Left kidney (tissue), 1 donor: ENCODE measurements at regions not wholly inside any gene's neighbourhood (a gene's known extent, or its start where the extent isn't known, plus 50 kb on each side); places are given as distances from the start of the nearest gene placed in this dataset.
"Not testable (repeated sequence)": the region's sequence is repeated elsewhere in the genome, so short reads cannot be mapped to it uniquely, and the experiment has no call there.

Source experiments
- DNase-seq: peaks from one replicate; pipeline ENCODE4 v3.0.0-alpha.2; 2013

DNA sequence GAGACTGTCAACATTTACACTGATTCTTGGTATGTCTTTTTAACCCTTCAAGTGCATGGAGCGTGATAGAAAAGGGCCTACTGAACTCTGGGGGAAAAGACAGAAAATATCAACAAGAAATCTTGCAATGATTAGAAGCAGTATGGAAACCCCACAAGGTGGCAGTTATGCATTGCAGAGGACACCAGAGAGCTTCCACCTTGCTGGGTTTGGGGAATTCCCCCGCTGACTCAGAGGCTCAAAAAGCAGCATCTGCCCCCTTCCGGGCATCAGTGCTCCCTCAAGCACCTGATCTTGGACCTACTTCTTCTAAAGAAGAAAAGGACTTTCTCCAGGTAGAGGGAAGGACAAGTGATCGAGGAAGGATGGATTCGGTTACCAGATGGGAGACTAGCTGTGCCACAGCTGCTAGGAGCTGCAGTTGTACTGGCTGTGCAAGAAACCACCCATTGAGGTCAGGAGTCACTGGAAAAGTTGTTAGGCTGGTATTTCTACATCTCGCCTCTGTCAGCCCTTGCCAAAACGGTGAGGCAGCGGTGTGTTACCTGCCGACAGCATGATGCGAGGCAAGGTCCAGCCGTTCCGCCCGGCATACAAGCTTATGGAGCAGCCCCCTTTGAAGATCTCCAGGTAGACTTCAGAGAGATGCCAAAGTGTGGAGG lies 102.8 kb upstream of the OSBPL11 start:
- not testable (repeated sequence) for DNase-seq

DNA sequence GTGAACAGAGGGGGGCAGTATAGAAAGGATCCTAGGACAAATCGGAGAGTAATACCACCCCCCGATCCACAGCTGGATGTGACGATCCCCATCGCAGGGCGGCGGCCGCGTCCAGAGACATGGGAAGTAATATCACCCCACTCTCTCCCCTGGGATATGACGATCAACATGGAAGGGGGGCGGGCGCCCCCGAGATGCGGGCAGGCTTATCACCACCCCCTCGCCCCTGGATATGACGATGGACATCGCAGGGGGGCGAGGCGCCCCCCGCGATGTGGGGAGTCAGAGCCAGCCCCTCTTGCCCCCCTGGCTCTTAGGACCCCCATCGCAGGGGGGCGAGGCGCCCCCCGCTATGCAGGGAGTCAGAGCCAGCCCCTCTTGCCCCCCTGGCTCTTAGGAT lies 120.4 kb upstream of the OSBPL11 start:
- no peak for DNase-seq

DNA sequence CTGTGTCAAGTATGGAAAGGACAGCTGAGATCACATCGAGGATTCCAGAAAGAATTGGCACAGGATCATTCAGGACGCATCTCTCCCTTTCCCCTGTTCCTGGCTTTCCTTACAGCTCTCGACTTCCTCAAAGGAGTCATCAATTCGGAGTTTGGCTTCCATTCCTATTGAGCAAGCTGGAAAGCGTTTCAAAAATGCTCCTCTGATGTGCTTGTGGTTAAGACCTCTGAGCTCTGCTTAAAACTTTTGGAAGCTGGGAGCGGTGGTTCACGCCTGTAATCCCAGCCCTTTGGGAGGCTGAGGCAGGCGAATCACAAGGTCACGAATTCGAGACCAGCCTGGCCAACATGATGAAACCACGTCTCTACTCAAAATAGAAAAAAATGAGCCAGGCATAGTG lies 136.9 kb upstream of the OSBPL11 start:
- not testable (repeated sequence) for DNase-seq

DNA sequence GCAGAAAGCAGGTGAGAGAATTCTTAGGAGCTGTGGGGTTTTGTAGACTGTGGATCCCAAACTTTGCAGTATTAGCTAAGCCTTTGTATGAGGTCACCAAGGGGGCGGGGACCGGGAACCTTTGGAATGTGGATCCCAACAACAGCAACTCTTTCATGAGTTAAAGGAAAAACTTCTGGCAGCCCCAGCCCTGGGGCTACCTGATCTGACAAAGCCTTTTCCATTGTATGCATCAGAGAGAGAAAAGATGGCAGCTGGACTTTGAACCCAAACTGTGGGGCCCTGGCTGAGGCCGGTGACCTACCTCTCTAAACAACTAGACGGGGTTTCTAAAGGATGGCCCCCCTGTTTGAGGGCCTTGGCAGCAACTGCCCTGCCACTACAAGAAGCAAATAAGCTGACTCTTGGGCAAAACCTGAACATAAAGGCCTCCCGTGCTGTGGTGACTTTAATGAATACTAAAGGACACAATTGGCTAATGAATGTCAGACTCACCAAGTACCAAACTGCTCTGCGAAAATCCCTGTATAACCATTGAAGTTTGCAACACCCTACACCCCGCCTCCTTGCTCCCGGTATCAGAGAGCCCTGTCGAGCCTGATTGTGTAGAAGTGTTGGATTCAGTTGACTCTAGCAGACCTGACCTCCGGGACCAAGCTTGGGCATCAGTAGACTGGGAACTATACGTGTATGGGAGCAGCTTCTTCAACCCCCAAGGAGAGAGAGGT lies 146.9 kb upstream of the OSBPL11 start:
- DNase-seq: not testable (repeated sequence)

DNA sequence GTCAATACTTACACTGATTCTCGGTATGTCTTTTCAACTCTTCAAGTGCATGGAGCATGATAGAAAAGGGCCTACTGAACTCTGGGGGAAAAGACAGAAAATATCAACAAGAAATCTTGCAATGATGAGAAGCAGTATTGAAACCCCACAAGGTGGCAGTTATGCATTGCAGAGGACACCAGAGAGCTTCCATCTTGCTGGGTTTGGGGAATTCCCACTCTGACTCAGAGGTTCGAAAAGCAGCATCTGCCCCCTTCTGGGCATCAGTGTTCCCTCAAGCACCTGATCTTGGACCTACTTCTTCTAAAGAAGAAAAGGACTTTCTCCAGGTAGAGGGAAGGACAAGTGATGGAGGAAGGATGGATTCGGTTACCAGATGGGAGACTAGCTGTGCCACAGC lies 147.5 kb upstream of the OSBPL11 start:
- not testable (repeated sequence) for DNase-seq

DNA sequence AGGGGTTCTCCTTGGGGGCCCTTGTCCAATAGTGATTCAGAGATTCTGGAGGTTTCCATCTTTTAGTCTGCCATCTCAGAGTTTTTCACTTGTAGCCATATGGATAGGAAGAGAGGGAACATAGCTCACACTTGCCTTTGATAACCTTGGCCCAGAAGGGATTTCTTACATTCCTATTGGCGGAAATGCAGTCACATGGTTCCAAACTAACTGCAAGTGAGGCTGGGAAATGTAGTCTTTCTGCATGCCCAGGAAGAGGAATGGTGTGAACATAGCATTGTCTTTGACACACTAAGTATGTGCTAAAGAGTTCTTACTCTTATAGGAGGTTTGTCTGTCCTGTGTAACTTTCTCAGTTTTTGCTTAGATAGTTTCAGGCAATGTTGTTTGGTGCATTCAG lies 161.8 kb upstream of the OSBPL11 start:
- DNase-seq: not testable (repeated sequence)

DNA sequence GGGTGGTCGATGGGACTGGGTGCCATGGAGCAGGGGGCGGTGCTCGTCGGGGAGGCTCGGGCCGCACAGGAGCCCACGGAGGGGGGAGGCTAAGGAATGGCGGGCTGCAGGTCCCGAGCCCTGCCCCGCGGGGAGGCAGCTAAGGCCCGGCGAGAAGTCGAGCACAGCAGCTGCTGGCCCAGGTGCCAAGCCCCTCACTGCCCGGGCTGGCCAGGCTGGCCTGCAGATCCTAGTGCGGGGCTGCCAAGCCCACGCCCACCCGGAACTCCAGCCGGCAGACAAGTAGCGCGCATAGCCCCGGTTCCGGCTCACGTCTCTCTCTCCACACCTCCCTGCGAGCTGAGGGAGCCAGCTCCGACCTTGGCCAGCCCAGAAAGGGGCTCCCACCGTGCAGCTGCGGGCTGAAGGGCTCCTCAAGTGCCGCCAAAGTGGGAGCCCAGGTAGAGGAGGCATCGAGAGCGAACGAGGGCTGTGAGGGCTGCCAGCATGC lies 163.4 kb upstream of the OSBPL11 start:
- DNase-seq: not testable (repeated sequence)

DNA sequence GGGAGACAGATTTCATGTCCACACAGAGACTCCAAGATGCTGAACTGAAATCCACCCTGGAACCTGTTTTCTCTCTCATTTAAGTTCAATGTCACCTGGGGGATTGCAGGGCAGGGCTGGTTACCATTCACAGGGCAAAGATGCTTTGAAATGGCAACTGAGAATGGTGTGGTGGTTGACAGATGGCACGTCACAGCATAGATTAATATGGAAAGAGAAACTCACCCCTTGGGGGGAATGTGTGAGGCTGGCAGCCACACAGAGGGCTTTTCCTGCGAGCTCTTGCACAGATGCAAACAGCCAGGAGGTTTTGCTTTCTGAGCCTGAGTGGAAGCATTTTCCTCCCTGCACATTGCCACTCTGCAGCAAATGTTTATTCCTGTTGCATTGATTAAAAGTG lies 167.3 kb upstream of the OSBPL11 start:
- not testable (repeated sequence) for DNase-seq

DNA sequence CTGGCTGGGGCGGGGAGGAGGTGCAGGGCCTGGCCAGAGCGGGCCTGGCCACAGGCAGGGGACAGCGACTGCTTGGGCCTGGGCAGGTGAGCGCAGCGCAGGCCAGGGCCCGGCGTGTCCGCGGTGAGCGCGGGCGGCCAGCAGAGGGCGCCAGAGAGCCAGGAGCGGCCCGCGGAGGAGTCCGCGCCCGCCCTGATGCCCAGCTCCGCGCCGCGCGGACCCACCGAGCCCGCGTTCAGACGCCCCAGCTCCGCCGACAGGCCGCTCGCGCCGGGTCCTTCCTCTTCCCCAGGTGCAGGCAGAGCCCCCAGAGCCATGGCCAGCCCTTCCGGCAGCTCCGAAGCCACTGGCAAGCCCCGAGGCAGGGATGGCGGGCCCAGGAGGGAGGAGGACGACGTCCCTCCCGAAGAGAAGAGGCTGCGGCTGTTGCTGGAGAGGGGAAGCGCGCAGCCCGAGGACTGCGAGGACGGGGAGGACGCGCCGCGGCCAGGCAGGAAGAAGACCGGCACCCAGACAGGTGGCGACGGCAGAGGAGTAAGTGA lies 171.1 kb upstream of the OSBPL11 start:
- DNase-seq: peak; percentile 46

DNA sequence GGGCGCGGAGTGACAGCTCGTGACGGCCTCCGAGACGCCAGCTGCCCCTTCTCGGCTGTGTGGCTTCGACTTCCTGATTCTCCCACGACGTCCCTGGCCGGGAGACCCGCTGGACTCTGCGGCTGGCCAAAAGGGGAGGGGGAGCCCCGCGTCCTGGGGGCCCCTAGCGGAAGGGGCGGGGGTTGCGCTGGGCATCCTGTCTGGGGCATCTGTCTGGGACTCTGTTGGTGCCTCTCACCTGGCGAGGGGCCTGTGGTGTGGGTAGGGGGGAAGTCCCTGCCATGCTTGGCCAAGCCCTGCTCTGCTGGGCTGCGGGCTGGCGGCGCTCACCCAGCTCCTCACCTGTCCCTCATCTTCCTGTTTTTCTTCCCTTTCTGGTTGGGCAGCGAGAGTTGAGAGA lies 171.6 kb upstream of the OSBPL11 start:
- not testable (repeated sequence) for DNase-seq

DNA sequence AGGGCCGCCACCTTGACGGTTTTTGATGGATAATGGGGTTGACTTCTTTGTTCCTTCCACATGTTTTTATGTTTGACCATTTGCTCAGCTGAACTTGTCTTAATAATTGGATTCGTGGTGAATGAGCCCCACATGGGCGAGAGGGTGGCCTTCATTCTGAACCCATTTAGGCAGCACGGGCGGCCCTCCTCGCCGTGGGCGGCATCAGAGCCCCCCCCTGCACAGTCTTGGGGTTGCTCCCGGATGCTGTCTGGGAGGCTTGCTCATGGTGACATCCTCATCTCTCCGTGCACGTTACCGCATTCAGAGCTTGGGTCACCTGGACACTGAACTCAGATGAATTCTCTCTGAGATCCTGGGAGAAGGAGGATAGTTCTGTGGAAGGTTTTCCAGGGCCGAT lies 172.3 kb upstream of the OSBPL11 start:
- no peak for DNase-seq

DNA sequence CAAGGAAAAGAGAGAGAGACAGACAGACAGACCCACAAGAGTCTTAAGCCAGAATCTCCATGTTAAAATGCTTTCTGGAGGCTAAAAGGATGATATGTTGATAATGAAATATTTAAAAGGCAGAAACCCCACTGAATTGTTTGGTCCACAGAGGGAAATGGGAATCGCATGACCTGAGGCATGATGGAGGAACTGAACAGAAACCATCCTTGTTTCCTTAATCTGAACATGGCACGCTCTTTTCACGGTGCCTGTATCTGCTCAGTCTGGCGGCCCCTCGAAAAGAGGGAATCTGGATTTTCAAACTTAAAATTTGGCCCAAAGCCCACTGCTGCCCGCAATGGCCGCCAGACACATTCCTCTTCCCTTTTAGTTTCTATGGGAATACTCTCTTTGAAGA lies 173.5 kb upstream of the OSBPL11 start:
- not testable (repeated sequence) for DNase-seq

DNA sequence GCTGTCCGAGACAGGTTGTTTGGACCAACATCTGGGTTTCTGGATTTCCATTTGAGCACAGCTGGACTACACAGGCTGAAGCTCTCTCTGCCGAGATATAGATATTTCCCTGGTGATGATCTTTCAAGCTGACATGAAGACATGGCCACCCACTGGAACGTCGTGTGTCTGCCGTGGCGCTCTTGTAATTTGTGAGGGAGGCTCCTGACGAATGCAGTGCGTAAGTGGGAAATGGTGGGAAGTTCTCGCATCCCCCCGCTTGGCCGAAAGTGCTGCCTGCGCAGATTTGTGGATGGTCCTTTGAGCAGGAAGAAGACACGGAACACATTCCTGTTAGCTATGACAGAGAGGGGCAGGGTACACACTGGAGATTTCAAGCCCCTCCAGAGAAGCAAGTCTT lies 176.2 kb upstream of the OSBPL11 start:
- not testable (repeated sequence) for DNase-seq

DNA sequence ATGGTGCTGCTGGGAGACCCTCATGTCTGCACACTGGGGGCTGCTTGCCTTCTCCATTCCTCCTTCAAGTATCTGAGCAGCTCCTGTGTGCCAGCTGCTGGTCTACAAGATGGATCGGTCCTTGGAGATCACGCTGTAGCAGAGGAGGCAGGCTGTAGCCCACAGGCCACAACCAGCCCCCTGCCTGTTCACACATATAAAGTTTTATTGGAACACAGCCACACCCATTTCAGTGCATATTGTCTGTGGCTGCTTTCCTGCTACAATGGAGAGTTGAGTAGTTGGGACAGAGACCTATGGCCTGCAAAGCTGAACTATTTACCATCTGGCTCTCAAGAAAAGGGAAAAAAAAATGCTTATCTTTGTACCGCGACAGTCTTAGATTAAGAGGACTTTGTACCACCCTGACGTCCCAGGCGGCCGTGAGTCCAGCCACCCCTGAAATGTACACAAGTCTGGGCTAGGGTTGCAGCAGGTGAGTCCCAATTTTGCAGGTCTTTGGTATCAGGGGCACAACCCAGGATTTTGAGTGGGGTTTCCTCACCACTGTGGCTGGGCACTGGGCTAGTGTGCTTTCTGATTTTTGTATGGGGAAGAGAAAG lies 179.2 kb upstream of the OSBPL11 start:
- DNase-seq: not testable (repeated sequence)

DNA sequence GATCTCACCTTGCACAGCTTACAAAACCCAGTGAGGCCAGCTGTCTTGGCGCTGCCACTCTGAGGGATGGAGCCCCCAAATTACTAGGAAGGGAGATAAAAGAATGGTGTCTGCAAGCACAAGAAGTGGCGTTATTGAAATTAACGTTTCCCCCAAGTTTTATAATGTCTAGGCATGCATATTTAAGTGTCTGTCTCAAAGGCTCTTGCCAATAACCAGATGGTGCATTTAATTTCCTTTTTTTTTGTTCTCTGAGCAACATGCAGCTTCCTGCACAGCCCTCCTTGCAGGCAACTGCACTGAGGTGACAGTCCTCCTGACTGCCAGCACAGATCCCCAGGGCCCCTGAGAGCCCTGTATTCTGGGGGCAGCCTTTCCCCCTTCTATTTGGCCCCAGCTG lies 179.8 kb upstream of the OSBPL11 start:
- not testable (repeated sequence) for DNase-seq

DNA sequence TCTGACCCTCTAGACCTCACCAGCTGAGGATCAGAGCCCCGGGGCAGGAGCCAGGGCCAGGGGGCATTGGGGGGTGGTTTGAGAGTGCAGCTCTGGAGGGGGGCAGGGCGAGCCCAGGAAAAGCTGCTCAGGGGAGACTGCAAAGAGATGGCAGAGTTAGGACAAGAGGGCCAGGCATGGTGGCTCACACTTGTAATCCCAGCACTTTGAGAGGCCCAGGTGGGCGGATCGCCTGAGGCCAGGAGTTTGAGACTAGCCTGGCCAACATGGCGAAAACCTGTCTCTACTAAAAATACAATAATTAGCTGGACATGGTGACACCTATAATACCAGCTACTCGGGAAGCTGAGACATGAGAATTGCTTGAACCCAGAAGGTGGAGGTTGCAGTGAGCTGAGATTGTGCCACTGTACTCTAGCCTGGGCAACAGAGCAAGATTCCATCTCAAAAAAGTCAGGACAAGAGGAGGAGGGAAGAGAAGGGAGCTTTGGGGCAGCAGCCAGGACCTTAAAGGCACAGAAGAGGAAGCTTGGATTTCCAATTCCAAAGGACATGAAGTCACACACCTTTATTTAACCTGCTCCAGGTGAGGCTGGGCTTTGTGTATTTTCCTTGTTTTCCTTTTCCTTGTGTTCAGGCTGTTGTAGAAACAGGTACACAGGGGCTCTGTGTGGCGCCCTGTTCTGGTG lies 180.5 kb upstream of the OSBPL11 start:
- not testable (repeated sequence) for DNase-seq

DNA sequence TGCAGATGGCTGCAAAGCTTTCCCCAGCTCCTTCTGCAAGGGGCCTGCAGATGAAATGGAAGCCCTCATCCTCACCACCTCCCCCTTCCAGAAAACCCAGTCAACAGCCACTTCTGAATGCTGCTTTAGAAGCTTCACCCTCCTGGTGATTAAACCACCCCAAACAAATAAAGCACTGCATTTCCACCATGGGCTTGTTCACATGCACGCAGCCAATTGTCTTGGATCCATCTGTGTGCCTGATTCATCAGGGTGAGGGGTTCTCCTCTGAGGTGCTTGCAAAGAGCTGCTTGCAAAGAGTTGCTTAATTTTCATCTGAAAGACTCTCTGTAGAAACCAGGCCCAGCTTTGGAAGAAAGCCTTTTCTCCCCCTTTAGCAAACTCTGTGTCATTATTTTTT lies 184.0 kb upstream of the OSBPL11 start:
- DNase-seq: not testable (repeated sequence)

DNA sequence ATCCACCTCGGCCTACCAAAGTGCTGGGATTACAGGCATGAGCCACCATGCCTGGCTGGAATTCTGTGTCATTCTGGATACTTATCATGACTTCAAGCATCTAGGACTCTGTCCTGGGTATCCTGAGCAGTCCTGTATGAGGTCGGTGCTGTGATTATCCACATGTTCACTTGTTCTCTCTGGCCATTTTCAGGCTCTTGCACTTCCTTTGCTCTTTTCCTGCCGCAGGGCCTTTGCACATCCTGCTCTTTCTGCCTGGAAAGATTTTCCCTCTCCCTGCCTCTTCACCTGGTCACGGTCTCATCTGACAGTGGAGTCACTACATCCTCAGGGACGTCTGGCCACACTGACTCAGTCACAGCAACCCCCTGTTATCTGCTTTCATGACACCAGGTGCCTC lies 184.6 kb upstream of the OSBPL11 start:
- not testable (repeated sequence) for DNase-seq

DNA sequence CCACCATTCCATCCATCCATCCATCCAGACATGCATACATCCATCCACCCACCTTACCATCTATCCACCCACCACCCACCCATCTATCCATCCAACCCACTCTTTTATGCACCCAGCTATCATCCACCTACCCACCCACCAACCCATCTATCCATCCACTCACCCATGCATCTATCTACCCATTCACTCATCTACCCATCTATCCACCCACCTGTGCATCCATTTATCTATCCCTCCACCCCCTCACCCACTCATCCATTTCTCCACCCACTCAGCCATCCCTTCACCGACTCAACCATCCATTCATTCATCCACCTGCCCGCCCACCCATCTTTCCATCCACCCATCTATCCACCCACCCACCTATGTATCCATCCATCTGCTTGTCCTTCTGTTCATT lies 186.4 kb upstream of the OSBPL11 start:
- DNase-seq: not testable (repeated sequence)

DNA sequence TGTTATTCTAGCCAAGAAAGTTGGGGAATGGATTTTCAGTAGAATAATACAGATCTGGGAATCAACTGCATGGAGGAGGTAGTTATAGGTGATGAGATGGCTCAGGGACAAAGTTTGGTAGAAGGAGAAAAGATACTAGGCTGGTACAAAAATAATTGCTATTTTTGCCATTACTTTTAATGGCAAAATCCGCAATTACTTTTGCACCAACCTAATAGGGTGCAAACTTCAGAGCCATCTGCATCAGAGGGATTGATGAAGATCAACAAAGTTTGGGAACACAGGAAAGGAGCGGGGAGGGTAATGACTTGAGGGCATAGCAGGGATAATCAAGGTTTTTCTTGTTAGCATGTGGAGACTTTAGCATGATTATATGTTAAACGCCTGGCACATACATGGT lies 178.7 kb upstream of the ROPN1B start:
- DNase-seq: not testable (repeated sequence)

DNA sequence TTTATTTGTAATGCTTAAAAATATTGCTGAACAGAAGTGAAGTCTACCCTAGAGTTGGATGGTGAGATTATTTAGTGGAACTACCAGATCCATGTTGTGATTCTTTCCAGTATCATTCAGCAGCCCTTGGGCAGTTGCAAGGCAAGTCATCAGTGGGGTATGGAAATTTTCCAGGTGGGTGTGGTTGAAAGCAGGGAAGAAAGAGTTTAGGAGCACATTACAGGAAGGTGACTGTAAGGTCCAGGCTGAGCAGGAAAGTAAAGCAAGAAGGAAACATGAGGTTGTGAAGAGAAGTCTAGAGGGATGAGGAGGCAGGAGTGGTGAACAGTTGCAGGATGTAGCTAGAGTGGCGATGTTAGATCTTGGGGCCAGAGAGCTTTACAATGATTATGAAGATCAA lies 178.0 kb upstream of the ROPN1B start:
- DNase-seq: not testable (repeated sequence)

DNA sequence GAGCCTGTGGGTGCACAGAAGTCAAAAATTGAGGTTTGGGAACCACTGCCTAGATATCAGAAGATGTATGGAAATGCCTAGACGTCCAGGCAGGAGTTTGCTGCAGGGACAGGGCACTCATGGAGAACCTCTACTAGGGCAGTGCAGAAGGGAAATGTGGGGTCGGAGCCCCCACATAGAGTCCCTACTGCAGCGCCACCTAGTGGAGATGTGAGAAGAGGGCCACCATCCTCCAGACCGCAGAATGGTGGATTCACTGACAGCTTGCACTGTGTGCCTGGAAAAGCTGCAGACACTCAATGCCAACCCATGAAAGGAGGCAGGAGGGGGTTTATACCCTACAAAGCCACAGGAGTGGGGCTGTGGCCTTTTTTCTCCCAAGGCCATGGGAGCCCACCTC lies 159.0 kb upstream of the ROPN1B start:
- not testable (repeated sequence) for DNase-seq
